ENCODE measurements at regions not wholly inside any gene's neighbourhood (a gene's known extent, or its start where the extent isn't known, plus 50 kb on each side); places are given as distances from the start of the nearest gene placed in this dataset.

DNA sequence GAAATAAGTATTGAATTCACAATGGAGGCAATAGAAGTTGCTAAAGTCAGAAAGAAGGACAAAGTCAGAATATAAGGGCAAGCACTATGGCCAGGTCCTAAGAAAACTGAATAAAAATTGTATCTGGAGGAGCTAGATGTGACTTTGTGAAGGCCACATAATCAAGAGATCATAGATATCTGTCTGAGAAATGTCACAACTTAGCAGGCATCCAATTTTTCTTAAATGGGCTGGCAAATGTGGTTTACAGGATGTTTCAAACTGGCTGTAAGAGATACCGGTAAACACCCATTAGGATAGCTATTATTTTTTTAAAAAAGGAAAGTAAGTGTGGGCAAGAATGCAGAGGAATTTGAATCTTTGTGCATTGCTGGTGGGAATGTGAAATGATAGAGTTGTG is 303.1 kb upstream of the CHORDC1 start:
- no peak for TF ChIP-seq SIN3A (IDR thresholded peaks at IDR 0.05; ENCODE audit: borderline replicate concordance, insufficient read depth, low read length)

DNA sequence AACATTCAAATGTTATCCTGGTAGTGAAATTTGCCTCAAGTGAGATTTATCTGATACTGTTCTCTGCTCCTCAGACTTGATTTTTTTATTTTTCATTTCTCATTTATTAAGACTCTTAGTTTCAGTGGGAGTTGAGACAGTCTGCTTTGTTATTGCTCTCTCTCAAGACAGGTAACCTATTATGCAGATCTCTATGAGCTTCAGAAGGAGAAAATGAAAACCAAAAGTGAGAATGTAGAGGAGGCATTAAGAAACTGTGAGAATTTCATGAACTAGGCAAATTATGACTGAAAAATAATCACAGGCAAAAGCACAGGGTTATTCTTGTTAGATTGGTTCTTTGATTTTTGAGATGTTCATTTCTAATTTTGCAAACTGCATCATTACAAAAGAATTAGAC is 290.0 kb upstream of the CHORDC1 start:
- TF ChIP-seq SIN3A (IDR thresholded peaks at IDR 0.05; ENCODE audit: borderline replicate concordance, insufficient read depth, low read length): no peak
- no peak for TF ChIP-seq TAF1 (IDR thresholded peaks at IDR 0.05; ENCODE audit: borderline replicate concordance, insufficient read depth, low read length)
- TF ChIP-seq, protein P1, sequence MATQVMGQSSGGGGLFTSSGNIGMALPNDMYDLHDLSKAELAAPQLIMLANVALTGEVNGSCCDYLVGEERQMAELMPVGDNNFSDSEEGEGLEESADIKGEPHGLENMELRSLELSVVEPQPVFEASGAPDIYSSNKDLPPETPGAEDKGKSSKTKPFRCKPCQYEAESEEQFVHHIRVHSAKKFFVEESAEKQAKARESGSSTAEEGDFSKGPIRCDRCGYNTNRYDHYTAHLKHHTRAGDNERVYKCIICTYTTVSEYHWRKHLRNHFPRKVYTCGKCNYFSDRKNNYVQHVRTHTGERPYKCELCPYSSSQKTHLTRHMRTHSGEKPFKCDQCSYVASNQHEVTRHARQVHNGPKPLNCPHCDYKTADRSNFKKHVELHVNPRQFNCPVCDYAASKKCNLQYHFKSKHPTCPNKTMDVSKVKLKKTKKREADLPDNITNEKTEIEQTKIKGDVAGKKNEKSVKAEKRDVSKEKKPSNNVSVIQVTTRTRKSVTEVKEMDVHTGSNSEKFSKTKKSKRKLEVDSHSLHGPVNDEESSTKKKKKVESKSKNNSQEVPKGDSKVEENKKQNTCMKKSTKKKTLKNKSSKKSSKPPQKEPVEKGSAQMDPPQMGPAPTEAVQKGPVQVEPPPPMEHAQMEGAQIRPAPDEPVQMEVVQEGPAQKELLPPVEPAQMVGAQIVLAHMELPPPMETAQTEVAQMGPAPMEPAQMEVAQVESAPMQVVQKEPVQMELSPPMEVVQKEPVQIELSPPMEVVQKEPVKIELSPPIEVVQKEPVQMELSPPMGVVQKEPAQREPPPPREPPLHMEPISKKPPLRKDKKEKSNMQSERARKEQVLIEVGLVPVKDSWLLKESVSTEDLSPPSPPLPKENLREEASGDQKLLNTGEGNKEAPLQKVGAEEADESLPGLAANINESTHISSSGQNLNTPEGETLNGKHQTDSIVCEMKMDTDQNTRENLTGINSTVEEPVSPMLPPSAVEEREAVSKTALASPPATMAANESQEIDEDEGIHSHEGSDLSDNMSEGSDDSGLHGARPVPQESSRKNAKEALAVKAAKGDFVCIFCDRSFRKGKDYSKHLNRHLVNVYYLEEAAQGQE (IDR thresholded peaks at IDR 0.05; ENCODE audit: insufficient read depth in 1 of 2, low read depth in 2 of 2, low read length in 2 of 2): no peak
- TF ChIP-seq POLR2AphosphoS5 (IDR thresholded peaks at IDR 0.05; ENCODE audit: low read depth, low read length): no peak
- no peak for TF ChIP-seq FOXP2 (optimal IDR thresholded peaks at IDR 0.05; ENCODE audit: borderline replicate concordance, extremely low read depth, extremely low read length, insufficient read depth)

DNA sequence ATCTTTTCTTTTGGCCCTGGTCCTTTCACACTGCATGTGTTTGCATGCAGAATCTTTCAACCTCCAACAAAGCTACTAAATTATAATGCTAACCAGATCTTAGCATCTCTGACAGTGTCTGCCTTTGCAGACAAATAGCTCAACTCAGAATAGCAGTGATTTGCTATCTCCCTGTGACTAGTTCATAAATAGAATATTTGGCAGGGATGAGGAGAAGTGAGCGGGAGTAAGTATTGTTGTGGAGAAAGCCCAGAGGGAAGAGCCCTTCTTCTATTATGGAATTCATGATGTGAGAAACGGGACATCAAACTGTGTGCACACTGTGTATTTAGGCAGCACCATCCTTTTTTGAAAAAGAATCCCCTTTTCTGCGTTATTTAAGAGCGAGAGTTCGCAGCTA is 288.0 kb upstream of the CHORDC1 start:
- TF ChIP-seq POLR2AphosphoS5 (IDR thresholded peaks at IDR 0.05; ENCODE audit: low read depth, low read length): no peak
- TF ChIP-seq TAF1 (IDR thresholded peaks at IDR 0.05; ENCODE audit: borderline replicate concordance, insufficient read depth, low read length): no peak
- TF ChIP-seq, protein P1 (IDR thresholded peaks at IDR 0.05; ENCODE audit: insufficient read depth in 1 of 2, low read depth in 2 of 2, low read length in 2 of 2): no peak
- TF ChIP-seq SIN3A (IDR thresholded peaks at IDR 0.05; ENCODE audit: borderline replicate concordance, insufficient read depth, low read length): no peak
- no peak for TF ChIP-seq FOXP2 (optimal IDR thresholded peaks at IDR 0.05; ENCODE audit: borderline replicate concordance, extremely low read depth, extremely low read length, insufficient read depth)

- TF ChIP-seq POLR2AphosphoS5 (IDR thresholded peaks at IDR 0.05; ENCODE audit: low read depth, low read length) (no peak), TAF1 (IDR thresholded peaks at IDR 0.05; ENCODE audit: borderline replicate concordance, insufficient read depth, low read length) (no peak), FOXP2 (optimal IDR thresholded peaks at IDR 0.05; ENCODE audit: borderline replicate concordance, extremely low read depth, extremely low read length, insufficient read depth) (no peak), SIN3A (IDR thresholded peaks at IDR 0.05; ENCODE audit: borderline replicate concordance, insufficient read depth, low read length) (no peak)
- TF ChIP-seq, protein P1 (IDR thresholded peaks at IDR 0.05; ENCODE audit: insufficient read depth in 1 of 2, low read depth in 2 of 2, low read length in 2 of 2): no peak
Measured at GRCh38 chr11:90500922-90501568, 278.2 kb upstream of the CHORDC1 start.

DNA sequence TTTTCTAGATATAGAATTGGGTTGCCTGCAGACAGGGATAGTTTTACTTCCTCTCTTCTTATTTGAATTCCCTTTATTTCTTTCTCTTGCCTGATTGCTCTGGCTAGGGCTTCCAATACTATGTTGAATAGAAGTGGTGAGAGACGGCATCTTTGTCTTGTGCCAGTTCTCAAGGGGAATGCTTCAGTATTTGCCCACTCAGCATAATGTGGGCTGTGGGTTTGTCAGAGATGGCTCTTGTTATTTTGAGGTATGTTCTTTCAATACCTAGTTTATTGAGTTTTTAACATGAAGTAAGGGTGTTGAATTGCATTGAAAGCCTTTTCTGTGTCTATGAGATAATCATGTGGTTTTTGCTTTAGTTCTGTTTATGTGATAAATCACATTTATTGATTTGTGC is 273.9 kb upstream of the CHORDC1 start:
- TF ChIP-seq TAF1 (IDR thresholded peaks at IDR 0.05; ENCODE audit: borderline replicate concordance, insufficient read depth, low read length): no peak
- TF ChIP-seq POLR2AphosphoS5 (IDR thresholded peaks at IDR 0.05; ENCODE audit: low read depth, low read length): no peak
- no peak for TF ChIP-seq SIN3A (IDR thresholded peaks at IDR 0.05; ENCODE audit: borderline replicate concordance, insufficient read depth, low read length)
- TF ChIP-seq, protein P1 (IDR thresholded peaks at IDR 0.05; ENCODE audit: insufficient read depth in 1 of 2, low read depth in 2 of 2, low read length in 2 of 2): no peak
- no peak for TF ChIP-seq FOXP2 (optimal IDR thresholded peaks at IDR 0.05; ENCODE audit: borderline replicate concordance, extremely low read depth, extremely low read length, insufficient read depth)
